Stimulated activated CD4-positive, alpha-beta T cell treated with anti-CD3 and anti-CD28 coated beads, Interleukin-1b, Interleukin-23, amount 100 ng/mL, for 48 hours (primary cell): ENCODE measurements at regions not wholly inside any gene's neighbourhood (a gene's known extent, or its start where the extent isn't known, plus 50 kb on each side); places are given as distances from the start of the nearest gene placed in this dataset.
A peak's percentile ranks its signal among the peaks of the same experiment; 100 is the strongest.

Source experiments
- DNase-seq: peaks from one replicate; pipeline ENCODE4 v3.0.0-alpha.2; 2020

DNA sequence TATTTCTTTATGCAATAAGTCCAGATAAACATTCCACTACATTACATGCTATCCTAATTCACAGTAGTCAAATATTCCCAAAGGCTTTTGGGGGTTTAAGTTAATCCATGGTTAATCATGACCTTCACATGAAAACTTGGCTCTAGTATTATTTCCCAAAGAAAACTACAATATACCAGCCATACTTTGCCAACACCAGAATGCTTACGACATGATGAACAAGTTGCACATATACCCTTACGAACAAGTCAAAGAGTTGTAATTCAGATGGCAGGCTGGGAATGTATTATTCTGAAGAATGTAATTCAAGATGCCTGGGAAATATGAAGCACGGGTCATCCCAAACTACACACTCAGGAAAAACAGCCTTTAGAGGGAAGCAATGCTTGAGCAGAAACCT lies 499.6 kb downstream of the PPARGC1A start:
- DNase-seq, result no peak

DNA sequence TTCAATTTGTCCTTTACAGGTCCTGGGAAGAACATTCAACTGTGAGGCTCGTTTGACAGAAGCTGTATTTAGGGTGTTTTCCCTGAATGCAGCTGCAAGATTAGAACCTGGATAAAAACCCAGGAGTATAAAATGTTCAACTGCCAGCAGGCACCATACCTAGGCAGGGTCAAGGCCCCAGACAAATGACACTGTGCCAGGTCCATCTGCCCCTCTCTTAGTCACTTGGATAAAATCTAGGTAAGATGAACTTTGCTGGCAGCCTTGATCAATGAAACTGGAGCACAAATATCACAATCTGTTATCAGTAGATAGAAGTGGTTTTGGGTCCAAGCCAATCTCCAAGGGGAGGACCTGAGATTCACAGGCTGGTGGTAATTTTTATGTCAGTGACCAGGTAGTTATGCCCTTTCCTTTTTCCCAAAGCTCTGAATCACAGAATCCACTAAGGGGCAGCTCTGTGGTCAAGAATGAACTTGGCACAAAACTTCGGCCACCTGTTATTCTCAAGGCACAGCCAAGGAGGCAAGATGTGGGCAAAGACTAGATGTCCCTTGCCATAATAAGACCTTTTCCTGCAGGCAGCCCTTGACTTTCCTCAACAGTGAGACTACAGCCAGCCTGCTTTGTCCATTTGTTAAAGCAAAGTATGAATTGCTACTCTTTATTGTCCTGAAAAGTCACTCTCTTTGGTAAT lies 501.0 kb downstream of the PPARGC1A start:
- DNase-seq, result no peak

DNA sequence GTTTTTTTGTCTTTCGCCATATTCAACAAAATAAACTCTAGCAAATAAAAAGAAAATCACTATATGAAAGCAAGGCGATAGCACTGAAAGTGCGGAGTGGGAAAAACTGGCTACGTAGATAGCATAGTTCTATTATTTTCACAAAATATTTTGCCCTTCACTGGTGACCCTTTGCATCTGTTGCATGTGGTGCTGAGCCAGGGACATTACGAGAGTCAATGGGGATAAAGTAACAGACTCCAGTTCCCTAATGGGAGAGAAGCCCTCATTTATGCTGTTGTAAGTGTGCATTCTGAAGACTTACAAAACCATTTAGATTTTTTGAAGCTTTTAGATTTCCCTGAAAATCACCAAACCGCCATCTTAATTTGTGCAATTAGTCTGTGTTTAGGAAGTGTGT lies 501.6 kb downstream of the PPARGC1A start:
- DNase-seq, result no peak

DNA sequence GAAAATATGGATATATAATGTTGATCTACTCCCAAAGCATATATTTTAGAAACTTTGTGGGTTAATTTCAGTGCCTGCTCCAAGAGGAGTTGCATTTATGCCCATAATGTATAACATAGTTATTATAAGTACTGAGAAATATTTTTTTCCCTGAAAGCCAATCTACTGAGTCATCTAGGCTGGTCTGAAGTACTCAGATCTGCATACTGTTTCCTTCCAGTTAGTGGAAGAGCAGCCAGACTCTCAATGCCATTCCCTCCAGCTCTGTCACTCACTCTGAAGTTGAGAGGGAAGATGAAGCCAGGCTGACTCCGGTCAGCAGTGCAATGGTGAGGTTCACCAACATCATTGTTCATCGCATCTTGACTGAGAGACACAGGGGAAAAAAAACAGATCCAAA lies 505.1 kb downstream of the PPARGC1A start:
- DNase-seq, result no peak

DNA sequence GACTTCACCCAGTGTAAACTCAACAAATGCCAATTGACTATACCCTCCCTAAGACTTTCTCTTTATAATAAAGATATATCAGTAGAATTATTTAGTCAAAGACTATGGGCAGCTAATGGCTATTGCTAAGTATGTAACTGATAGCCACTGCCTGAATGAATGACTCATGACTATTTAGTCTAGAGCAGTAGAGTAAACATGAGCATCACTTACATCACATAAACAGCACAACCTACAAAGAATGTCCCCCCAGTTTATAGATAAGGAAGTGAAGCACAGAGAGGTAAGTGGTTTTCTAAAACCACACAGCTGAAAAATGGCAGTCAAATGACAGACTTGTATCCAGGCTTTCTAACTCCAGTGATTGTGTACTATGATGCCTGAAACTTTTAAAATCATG lies 507.0 kb downstream of the PPARGC1A start:
- DNase-seq, result no peak

DNA sequence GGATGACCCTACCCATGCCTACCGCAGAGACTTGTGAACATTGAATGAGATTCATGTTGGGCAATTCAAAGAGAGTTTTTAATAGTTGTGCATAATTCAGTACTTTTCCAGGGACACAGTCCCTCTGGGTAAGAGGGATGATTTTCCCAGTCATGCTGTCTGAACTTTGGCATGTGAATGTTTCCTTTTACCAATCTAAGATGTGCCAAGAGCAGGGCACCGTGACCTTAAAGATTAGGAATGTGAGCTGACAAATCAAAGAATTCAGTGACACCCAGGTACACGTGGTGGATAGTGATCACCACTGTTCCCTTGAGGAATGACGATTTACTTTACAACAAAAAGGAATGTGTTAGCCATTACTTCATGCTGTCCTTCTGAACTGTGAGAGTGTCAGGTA lies 515.6 kb downstream of the PPARGC1A start:
- no peak for DNase-seq

DNA sequence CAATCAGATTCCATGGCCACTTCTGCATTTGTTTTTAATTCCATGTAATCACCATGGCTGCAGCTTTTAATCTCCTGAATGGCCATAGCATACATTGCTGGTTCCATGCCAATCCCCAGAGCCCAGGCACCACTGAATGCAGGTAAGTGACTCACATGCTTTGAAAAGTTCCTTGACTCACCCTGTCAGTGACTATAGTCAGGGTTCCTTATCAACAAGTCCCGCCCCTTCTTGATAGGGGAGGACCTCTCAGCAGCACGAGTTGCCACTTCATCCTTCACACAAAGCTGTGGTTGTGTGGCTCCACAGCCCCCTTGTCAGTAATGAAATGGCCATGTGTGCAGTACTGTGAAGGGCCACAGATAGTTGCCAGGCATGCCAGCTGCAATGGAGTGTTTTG lies 516.6 kb downstream of the PPARGC1A start:
- peak; percentile 55 for DNase-seq

DNA sequence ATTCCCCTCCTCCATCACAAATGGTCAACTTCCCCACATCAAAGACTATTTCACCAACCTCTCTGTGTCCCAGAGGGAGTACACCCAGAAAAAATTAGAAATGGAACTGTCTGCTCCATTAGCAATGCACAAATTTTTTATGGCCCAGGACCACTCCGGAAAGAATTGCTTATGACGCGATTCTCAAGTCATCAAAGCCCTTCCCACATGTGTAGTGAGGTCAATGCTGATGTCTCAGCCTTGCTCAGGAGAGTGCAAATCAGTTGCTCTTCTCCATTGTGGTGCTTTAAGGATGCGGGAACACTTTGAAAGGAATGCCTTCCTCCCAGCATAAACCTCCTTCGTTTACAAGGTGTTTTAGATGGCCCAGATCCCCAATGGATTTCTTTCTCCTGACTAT lies 518.3 kb downstream of the PPARGC1A start:
- DNase-seq, result no peak

DNA sequence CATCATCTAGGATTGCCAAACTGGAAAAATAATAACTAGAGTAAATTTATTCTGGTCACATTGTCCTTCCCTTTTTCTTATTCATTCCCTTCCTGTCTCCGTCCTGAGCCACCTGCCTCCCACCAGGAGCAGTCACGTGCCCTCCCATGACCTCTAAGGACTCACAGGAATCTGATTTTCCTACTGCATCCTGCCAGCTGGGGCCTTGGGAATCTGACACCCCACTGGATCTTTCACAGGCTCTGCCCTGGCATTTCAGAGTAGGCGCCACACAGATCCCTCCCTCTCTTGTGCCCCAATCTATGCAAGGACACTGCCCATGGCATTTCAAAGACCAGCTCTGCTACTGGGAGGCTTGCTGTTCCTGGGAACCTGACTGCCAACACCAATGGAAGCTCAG lies 520.5 kb downstream of the PPARGC1A start:
- DNase-seq, result no peak

DNA sequence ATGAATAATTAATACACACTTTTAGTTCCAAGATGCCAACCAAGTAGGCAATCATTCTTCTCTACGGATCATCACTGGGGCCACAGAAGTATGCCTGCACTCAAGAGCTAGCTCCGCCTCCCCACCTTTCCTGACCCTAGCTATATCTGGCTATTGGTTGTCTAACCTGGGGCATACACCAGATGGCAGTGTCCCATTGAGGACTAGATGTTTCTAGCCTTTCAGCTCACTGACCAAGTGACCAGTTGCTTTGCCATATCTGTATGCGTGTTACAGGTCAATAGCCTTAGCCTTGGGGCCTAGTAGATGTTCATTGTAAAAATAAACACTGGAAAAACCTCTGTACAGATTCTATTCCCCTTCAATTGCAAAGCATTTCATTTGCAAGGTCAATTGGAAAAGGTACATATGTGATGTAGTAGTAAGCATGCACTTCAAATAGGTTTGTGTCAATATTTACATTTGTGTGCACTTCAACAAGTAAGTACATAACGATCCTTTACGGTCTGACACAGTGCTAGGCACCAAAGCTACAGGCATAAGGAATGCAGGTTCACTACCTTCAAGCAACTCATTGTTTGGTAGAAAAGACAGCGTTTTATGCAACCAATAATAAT lies 521.7 kb downstream of the PPARGC1A start:
- no peak for DNase-seq

DNA sequence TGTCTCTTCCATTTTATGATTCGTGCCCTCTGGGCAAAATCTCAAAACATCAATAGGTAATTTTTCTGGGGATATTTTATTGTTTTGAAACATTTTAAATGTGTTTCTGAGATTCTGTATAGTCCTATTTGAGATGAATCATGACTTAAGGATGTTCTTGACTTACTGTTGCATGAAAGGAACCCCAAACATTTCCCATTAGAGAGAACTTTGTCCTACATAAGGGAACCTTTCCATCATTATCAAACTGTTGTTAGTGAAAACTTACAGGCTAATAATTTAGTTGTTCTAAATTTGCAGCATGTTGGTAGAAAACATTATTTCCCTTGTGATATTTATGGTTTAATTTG lies 523.3 kb downstream of the PPARGC1A start:
- DNase-seq, result no peak

DNA sequence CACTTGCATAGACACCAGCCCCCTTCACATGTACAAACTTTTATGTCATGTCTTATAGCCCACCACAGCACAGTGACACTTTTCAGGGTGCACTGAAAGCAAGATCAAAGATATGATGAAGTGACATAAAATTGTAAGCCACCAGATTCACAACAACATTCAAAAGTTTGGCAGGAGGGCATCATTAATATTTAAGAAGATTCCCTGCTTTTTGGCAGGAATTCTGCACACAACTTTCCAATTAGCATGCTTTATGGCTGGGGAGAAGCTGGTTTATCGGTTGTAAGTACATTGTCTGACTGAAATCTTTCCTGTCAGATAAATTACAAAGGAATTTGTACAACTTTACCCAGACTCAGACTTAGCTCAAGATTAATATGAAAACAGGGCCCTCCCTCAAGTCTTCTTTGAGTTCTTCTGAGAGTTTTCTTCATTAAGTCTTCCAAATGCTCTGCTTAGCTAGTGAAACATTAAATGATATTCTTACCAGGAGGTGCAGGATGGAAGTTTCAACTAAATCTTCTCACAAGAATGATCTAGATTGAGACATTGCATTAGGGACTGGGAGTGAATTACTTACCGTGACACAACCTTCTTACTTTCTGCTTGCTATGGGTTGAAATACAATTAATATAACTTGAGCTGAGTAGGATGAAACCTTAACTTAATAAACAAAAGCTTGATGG lies 523.8 kb downstream of the PPARGC1A start:
- no peak for DNase-seq

DNA sequence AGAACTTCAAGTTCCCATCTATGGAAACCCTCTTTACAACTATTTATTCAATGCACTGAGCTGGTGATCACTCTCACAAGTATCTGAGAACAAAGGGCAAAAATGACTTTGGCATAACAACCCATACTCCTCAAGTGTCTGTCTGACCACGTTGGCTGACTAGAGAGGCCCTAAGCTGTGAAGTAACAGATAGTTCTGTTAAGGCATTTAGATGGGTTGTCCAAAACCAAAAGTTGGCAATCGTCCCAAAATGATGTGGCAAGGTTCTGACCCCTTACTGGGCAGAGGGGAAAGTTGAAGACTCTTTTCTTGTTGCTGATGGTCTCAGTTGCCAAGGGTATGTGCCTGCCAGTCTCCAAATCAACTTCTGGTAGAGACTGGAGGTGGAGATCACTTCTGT lies 524.8 kb downstream of the PPARGC1A start:
- DNase-seq, result no peak

DNA sequence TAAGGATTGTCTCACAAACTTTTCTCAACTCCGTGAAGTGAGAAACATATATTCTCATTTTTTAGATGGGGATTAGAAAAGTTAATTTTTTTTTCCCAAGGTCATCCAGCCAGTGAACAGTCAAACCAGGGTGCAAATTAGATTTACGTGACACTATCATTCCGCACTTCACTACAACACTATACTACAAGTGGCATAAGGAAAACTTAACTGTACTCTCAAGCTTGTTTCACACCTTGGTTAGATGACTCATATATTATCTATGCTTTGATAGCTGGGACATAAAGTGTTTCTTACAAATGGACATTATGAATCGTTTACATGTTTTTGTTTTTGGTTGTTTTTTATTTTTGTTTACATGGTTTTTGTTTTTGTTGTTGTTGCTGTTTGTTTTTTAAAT lies 525.7 kb downstream of the PPARGC1A start:
- no peak for DNase-seq

DNA sequence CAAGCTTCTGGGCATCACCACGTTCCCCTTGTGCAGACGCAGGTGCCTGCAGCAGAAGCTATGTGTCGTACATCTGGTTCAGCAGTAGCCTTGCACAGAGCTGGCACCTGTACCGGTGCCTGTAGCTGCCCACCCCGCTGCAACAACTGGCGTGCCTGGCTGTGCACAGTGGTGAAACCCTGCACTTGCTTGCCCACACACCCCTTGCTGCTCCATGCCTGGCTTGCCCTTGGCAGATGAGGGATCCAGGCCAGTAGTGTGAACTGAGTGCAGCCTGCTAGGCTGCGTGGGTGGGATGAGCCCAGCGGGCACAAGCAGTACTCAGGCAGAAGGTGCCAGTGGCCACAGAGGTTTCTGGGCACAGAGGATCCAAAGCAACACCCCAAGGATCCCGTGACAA lies 528.4 kb downstream of the PPARGC1A start:
- no peak for DNase-seq

DNA sequence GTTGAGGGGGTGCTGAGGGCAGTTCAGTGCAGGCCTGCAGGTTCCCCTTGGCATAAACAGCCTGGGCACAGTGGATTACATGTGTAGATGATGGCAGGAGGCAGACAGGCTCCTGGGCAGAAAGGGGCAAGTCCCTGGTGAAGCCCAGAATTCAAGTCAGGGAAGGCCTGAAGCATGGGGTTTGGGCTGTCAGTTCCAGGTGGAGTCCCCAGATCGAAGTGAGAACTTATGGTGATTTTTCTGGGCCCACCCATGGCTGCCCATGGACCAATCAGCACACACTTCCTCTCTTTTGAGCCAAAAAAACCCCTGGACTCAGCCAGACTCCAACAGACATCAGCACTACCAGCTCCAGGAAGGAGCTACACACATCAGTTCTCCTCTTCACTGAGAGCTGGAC lies 529.1 kb downstream of the PPARGC1A start:
- DNase-seq, result no peak

DNA sequence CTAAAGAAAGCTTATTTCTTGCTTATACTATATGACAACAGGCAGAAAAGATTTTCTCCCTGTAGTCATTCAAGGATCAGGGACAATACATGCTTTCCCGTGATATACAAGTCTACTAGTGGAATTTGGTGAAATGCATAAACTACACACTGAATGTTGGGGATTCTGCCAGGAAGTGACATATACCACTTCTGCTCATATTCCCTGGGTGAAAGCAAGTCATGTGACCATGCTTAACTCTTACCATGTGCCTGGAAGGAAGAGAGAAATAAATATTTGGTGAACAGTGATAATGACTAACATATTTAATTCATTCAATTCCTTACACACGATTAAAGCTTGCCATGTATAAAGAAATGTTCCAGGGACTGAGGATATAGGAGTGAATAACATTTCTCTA lies 534.6 kb downstream of the PPARGC1A start:
- DNase-seq, result no peak

DNA sequence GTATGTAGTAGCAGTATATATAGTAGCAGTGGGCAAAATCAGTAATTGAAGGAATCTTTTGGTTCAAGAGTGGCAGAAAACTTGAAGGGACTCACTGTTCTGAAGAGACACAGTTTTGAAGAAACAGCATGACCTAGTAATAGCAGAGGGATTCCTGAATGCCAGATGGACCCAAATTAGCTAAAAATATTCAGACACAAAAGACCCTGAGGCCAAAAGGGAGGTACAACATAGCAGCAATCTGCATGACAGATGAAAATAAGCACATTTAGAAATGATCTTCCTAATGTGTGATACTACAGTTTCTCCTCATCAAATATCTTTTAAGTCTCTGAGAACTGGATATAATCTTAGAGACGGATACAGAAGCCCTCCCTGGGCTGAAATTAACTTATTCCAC lies 536.6 kb downstream of the PPARGC1A start:
- no peak for DNase-seq

DNA sequence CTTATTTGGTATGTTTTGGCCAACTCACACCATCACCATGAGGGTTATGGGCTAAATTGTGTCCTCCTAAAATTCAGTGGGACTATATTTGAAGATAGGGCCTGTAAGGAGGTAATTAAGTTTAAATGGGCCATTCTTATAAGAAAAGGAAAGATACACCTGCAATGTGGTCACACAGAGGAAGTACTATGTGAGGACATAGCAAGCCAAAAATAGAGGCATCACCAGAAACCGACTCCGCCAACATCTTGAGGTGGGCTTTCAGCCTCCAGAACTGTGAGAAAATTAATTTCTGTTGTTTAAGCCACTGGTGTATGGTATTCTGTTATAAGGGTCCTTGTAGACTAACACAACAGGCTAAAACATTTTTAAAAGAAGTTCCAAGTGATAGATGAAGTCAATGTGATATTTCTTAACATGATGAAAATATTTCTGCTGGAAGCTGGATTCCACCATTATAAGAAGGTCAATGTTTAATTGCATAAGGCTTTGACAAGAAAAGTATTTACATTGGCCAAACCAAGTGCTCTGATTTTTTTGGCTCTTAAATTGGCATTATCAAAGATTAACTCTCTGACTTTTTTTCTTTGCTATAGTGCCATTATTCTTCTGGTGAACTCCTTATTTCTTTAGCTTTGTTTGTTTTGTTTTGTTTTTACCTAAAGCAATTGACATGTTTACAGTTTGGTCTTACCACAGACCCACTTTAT lies 540.9 kb downstream of the PPARGC1A start:
- no peak for DNase-seq

DNA sequence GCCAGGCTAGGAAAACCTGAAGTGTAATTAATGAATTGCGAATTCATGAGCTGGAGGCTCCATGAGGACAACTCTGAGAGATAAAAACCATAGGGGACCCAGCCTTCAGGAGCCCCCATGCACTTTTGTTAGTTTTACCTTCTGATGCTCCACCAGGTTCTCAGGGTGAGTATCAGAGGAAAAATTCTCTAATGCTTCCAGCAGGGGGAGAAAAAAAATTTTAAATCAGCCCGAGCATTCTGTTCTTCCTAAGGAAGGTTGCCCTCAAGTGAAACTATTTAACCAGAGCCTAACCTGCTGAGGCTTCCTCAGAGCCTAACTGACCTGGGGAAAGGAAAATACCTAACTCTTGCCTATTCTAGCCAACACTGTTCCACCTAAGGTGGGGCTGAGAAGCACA lies 552.6 kb downstream of the PPARGC1A start:
- no peak for DNase-seq

DNA sequence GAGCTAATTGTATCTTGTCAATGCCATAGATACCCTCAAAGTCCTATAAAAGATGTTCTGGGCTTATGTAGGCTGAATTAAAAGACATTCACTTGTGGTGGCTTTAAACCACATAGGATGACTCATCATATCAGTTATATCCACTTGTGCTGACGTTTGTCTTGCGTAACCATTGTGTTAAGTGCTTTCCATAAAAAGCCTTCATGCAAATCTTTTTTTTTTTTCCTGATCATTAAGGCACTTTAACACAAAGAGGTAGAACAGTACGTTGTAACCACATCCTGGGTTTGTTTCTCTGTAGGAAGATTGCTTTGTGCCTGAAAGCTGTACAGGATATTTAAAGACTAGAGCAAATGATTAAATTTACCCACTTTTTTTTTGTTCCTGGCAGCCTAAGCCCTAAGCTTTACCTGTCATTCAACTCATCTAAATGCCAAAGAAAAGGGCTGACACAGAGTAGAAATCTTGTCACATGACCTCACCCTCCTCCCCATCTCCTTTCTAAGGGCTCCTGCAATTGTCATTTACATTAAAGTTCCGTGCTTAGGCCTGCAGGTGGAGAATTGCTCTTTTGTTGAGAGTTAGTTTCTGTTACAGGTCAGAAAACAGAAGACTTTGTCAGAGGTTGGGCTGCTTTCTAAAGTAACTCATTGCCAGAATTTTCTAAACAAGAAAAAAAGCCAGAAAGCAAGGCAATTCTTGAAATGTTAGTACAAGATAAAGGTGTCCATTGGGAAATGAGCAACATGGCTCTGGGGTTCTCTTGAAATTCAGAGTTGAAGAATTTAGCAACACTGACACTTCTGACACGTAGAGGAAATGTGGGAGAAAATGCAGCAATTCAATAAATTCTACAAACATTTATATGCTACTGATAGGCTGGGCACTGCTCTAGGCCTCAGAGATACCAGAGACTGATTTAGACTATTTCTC lies 555.6 kb downstream of the PPARGC1A start:
- DNase-seq, result peak; percentile 22

DNA sequence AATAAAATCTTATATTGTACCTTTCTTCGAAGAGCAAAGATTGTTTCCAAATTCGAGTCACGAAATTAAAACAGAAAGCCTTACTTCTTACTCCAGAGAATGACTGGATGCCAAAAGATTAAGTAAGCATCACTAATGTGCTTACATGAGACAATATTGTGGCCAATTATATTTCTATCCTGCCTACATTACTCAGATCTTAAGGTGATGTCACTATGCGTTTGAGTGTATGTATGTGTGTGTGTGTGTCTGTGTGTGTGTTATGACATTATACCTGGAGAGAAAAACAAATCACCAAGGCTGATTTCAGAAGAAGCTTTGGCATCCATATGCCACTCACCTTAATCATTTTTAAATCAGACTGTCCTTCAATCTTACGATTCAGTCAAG lies 556.3 kb downstream of the PPARGC1A start:
- no peak for DNase-seq

DNA sequence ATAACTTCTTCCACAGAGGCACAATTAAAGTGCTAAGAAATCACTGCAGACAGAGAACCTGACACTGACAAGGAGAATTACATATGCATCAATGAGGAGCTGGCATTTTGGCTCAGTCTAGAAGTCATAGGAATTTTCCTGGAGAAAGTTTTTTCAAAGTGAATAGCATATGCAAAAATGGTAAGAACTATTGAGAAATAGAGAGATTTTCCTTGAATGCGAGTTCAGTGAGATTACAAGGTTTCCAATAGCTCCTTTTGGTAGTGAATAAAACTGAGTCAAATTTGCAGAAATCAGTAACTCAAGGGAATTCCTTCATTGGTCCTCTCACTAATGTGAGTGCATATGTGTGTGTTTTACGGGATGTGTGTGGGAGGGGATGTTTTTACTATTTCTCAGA lies 557.5 kb downstream of the PPARGC1A start:
- no peak for DNase-seq
